Right kidney (tissue), 1 donor: ENCODE measurements at regions not wholly inside any gene's neighbourhood (a gene's known extent, or its start where the extent isn't known, plus 50 kb on each side); places are given as distances from the start of the nearest gene placed in this dataset.

Source experiments
- DNase-seq: peaks from one replicate; pipeline ENCODE4 v3.0.0-alpha.2; 2016

- no peak for DNase-seq
Measured at GRCh38 chr12:59839514-59839913, 243.7 kb downstream of the SLC16A7 start.

DNA sequence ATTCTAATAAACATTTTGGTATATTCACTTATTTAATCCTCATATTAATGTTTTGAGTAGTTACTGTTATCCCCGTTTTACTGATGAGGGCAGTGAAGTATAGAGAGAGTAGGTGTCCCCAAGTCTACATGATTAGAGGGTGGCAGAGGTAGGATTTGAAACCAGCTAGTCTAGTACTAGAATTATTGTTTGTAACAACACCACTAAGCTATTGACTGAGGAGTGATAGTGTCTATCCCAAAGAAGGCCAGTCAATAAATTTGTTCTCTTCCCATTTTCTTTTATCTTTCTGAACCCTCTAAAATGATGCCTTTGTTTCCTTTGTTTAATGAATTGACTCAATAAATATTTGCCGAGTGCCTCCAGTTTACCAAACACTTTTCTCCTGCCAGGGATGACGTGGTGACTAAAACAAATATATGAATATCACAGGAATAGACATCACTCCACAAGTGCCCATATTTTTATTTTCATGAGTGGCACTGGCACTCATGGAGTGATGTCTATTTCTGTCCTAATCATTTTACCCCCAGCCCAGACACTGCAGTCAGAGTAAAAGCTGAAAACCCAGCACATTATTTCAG is 247.5 kb downstream of the SLC16A7 start:
- DNase-seq, result no peak

- DNase-seq, result no peak
Measured at GRCh38 chr12:59844750-59845149, 248.9 kb downstream of the SLC16A7 start.

GRCh38 chr12:59845293-59845692 is 249.5 kb downstream of the SLC16A7 start:
- no peak for DNase-seq

DNA sequence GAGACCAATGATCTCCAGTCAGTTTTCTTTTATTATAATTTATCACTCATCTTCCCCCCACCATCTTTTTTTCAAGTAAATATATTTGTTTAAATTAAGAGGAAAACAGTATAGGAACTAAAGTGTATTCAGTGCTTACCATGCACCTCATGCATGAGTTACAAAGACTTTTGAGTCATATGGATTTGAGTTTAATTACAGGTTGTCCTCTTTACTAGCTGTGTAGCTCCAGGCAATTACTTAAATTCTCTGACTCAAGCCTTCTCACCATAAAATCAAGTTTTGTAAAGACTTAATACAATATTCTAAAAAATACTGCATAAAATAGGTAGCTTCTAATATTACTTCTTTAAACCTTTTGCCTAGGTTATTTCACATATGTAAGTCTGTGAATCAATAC is 251.3 kb downstream of the SLC16A7 start:
- no peak for DNase-seq

- DNase-seq, result no peak
Measured at GRCh38 chr12:59850268-59850667, 254.4 kb downstream of the SLC16A7 start.

- DNase-seq, result no peak
Measured at GRCh38 chr12:59858508-59859170, 262.8 kb downstream of the SLC16A7 start.

DNA sequence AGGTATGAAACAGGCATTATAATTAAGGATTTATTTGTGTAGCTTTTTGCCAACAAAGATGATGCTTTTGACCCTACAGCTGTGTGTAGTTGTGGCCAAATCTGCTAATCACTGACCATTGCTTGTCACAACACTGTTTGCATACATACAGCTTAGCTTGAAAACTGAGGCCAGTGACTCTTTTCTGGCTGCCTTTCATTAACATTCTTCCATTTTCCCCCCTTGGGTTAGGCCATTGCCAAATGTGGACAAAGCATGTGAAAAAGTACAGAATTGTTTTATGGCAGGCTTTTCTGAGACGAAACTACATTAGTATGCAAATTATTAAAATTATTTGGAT is 263.3 kb downstream of the SLC16A7 start:
- DNase-seq, result no peak

DNA sequence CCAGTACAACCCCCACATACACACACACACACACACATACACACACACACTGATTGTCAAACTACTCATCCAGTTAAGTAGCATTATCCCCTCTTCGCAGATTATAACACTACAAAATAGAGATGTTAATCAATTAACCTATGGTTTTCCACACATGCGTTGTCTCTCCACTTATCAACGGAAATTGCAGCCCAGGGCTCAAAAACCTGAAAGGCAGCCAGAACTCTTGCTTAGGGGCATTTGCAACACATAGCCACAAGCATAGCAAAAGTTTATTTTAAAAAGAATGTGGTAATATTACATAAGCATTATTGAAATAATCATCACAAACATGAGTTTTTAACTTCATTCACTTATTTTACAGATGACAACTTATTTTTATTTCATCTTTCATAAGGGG is 265.8 kb downstream of the SLC16A7 start:
- no peak for DNase-seq

- DNase-seq, result no peak
Measured at GRCh38 chr12:59867055-59867454, 271.2 kb downstream of the SLC16A7 start.

DNA sequence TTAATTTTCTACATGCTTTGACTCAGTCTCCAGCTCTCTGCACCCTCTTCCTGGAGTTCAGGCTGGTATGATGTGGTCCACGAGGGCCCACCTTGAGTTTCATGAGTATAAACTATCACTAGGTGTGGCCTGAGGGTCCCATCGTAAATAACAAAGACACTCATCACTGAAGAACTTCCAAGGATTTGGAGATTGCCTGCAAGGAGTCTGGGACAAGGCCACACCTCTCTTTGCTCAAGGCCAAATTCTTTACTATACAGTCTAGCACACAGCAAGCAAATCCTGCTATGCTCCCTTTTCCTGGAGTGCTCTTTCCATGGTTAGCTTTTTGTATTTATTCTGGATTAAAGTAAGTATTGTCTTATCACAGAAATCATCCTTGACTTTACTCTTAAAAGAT is 271.9 kb downstream of the SLC16A7 start:
- DNase-seq, result no peak

DNA sequence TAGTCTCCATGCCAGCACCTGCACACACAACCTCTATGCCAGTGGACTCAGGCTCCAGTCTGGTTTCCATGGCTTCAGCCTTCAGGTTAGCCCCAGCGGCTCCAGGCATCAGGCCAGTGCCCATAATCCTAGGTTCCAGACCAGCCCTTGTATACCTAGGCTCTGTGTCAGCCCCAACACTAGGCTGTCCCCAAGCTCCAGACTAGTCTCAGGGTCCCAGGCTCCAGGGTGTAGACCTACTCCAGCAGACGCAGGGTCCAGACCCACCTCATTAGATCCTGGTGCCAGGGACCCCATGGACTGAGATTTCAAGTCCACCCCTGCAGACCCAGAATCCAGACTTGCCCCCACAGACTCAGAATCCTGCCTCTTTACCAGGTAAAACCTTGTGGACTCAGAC is 275.9 kb downstream of the SLC16A7 start:
- no peak for DNase-seq

DNA sequence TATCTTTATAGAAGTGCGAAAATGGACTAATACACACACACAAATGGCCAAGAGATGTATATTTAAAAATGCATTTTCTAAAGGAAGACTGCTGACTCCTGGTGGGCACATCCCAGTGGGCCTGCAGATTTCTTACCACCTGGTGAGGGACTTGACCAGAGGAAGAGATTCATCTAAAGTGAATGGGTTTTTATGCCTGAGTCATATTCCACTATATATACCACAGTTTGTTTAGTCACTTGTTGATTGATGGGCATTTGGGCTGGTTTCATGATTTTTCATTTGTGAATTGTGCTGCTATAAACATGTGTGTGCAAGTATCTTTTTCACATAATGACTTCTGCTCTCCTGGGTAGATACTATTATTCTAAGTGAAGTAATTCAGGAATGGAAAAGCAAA is 277.3 kb downstream of the SLC16A7 start:
- DNase-seq, result no peak

- no peak for DNase-seq
Measured at GRCh38 chr12:59874781-59875180, 279.0 kb downstream of the SLC16A7 start.

DNA sequence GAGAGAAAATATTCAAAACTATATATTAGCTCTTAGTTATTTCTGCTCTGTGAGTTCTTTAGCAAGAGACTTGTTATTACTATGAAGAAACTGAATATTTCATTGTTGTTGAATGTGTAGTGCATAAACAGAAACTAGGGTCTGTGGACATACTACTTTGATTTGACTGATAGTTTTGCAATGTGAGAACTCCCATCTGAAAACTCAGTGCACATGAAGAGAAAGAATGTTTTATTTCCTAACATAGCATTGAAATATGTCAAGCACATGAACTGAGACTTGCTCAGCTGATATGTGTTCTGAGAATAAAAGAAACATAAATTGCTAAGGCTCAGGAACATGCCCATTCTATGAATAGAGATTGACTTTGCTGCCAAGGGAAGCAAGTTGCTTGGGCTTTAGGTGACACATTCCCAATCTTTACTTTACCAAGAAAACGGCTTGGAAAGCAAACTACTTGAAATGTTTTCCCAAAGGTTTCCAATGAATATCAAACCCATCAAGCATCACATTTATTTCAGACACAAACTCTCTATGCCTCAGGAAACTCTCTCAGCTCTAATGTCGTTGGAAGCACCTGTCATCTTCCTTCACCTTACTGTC is 290.4 kb downstream of the SLC16A7 start:
- no peak for DNase-seq

- no peak for DNase-seq
Measured at GRCh38 chr12:59887178-59887577, 291.3 kb downstream of the SLC16A7 start.

- no peak for DNase-seq
Measured at GRCh38 chr12:59890896-59891579, 295.2 kb downstream of the SLC16A7 start.

DNA sequence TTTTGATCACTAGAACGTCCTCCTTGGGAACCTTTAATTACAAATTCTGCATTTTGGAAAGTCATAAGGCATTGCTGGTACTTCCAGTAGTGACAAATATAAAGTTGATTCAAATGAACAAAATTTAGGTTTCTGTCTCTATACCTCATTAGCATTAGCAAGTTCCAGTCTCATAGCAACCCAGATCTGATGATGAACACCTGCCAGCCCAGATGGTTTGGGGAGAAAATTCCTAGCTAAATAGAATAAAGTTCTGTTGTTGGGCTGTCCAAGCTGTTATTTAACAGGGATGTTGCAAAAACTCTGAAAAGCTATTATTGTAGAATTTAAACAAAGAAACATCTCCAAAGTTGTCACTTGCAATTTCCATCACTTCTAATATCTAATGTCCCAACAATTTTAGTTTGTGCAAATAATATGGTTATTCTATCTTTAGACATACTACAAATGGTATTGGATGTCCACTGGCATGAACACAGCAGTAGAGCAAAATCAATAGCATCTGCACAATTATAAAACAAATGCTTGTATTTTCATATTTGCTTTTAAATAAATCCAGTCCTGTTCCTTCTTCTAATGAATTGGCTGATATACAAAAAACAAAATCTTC is 299.4 kb downstream of the SLC16A7 start:
- DNase-seq, result no peak

DNA sequence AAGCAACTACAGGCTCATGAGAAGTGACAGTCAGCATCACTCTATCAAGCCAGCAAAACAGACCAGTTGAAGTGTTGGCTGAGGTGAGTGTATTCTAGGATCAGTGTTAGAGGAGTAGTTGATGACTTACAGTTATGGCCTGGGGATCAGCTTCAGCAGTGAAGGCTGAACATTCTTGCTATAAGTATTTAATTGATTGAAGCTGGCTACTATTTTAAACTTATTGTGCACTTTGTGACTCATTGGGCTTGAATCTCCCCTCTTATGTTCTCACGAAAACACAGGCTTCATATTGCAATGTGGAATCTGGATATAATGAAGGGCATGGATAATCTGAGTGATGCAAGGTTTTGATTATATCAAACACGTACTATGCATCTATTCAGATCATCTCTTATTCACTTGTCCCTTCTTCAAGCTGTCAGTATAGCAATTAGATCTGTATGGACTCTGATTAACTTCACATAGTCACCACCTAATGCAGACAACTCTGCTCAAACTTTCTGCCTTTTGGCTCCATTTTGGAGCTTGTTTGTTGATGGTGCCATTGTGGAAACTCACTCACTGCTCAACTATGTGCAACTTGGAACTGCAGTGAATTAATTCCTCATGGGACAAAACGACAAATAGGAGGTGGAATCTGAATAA is 309.2 kb downstream of the SLC16A7 start:
- no peak for DNase-seq

DNA sequence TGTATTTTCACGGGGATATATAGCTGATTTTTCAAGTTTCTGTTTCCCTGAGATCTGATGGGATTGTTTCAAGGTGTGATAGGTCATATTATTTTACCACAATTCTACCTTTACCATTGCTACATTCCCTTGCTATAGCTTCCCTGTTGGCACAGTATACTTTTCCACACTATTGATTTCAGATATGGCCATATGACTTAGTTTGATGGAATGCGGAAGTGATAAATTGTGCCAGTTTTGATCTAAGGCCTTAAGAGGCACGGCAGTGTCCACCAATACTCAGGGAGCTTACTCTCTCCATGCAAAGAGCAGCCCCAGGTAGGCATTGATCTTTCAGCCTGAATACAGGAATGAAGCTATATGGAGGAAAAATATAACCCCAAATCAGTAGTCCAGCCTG is 315.7 kb downstream of the SLC16A7 start:
- DNase-seq, result no peak

GRCh38 chr12:59916988-59917387 is 321.2 kb downstream of the SLC16A7 start:
- DNase-seq, result no peak

DNA sequence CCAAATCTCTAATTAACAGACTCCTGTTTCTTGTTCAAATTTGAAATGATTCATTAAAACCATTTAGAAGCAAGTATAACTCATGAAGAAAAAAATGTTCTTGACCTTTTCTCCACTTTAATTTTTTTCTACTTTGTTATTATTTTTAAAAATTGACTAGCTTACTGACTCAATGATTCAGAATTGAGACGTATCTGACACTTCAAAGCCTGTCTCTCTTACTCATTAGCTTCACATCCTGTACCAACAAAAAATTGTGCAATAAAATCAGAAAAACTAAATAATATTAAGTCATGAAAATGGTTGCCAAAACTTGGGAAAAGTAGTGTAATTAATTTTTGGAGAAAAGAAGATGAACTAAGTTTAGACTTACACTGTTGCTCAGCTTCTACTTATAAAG is 331.2 kb downstream of the SLC16A7 start:
- DNase-seq, result no peak

DNA sequence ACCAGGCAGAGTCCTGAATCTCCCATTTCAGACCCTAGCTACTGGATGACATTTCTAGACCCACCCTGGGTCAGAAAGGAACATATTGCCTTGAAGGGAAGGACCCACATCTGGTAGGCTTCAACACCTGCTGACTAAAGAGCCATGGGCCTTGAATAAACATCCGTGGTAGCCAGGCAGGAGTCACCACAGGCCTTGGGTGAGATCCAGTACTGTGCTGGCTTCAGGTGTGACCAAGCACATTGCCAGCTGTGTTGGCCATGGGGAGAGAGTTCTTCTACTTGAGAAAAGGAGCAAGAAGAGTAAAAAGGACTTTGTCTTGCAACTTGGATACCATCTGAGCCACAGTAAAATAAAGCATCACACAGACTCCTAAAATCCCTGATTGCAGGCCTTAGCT is 332.6 kb downstream of the SLC16A7 start:
- no peak for DNase-seq
